ENCODE measurements at regions not wholly inside any gene's neighbourhood (a gene's known extent, or its start where the extent isn't known, plus 50 kb on each side); places are given as distances from the start of the nearest gene placed in this dataset.

GRCh38 chr14:101313268-101313667, 248.0 kb upstream of the DIO3 start:
- in situ Hi-C loops (cut with MboI): no loop called here
- Histone ChIP-seq H3K4me2 (ENCODE audit: unreplicated experiment) (no peak overlapping the region), H3K4me3 (no peak overlapping the region), H3K9ac (no peak overlapping the region), H3K79me2 (ENCODE audit: insufficient read depth) (no peaks in the 10 kb centered on the region), H3F3A (ENCODE audit: insufficient read depth) (no peaks in the 10 kb centered on the region), H4K20me1 (ENCODE audit: insufficient read depth) (no peaks in the 10 kb centered on the region), H3K9me3 (ENCODE audit: low read depth) (no peaks in the 10 kb centered on the region), H3K27me3 (replicated peaks; ENCODE audit: insufficient read depth) (no peaks in the 10 kb centered on the region; the same call in 1 of the 2 replicates), H2AFZ (no peak overlapping the region), H3K27ac (no peak overlapping the region), H3K4me1 (ENCODE audit: insufficient read depth) (no peaks in the 10 kb centered on the region), H3K36me3 (ENCODE audit: low read depth) (no peaks in the 10 kb centered on the region), H3K9me2 (ENCODE audit: insufficient read depth) (no peaks in the 10 kb centered on the region)
- WGBS, 2 experiments (ENCODE audit: low coverage in 1 of 2, low lambda C conversion rate in 2 of 2, missing lambda C conversion rate in 2 of 2): 32 to 39% methylated on average over 6 of the region's 6 CpGs
- no peak for TF ChIP-seq EZH2 (IDR thresholded peaks at IDR 0.05; ENCODE audit: insufficient read depth, poor library complexity, severe bottlenecking)
- no peak for TF ChIP-seq EZH2phosphoT487 (IDR thresholded peaks at IDR 0.05; ENCODE audit: insufficient read depth, low read depth)
- no peak for DNase-seq

DNA sequence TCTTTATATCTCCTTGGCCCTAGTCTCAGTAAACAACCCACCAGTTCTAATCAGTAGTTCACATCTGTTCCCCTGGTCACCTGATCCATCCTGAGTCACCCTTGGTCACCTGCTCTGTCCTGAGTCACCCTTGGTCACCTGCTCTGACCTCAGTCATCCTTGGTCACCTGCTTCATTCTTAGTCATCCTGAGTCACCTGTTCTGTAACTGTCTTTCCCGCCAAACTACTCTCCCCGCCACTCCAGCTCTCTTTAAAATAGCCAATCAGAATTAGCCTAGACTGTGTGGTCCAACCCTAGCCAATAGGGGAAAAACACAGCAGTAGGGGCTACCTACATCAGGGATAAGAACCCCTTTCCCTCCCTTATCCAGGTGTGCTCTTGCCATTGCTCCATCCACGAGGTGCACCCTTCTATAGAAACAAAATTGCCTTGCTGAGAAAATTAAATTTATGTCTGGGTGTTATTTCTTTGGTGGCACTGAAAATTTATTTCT, 245.4 kb upstream of the DIO3 start:
- no peak overlapping the region for H3K4me2 ChIP-seq (ENCODE audit: unreplicated experiment)
- peaks cover 5% of the 10 kb centered on the region; the same call in 1 of the 2 replicates for H3K27me3 ChIP-seq (replicated peaks; ENCODE audit: insufficient read depth)
- H4K20me1 ChIP-seq (ENCODE audit: insufficient read depth): no peaks in the 10 kb centered on the region
- TF ChIP-seq EZH2phosphoT487 (IDR thresholded peaks at IDR 0.05; ENCODE audit: insufficient read depth, low read depth): no peak
- no peak for TF ChIP-seq EZH2 (IDR thresholded peaks at IDR 0.05; ENCODE audit: insufficient read depth, poor library complexity, severe bottlenecking)
- DNase-seq: no peak
- no peak overlapping the region for H3K4me3 ChIP-seq
- H3K9me2 ChIP-seq (ENCODE audit: insufficient read depth): no peaks in the 10 kb centered on the region
- H3F3A ChIP-seq (ENCODE audit: insufficient read depth): no peaks in the 10 kb centered on the region
- WGBS, 2 experiments (ENCODE audit: low coverage in 1 of 2, low lambda C conversion rate in 2 of 2, missing lambda C conversion rate in 2 of 2): 60 to 66% methylated on average over 3 of the region's 3 CpGs
- H3K27ac ChIP-seq: no peak overlapping the region
- H3K36me3 ChIP-seq (ENCODE audit: low read depth): no peaks in the 10 kb centered on the region
- H3K9me3 ChIP-seq (ENCODE audit: low read depth): no peaks in the 10 kb centered on the region
- no peak overlapping the region for H2AFZ ChIP-seq
- H3K4me1 ChIP-seq (ENCODE audit: insufficient read depth): no peaks in the 10 kb centered on the region
- in situ Hi-C loops (cut with MboI): no loop called here
- no peak overlapping the region for H3K9ac ChIP-seq
- H3K79me2 ChIP-seq (ENCODE audit: insufficient read depth): no peaks in the 10 kb centered on the region

GRCh38 chr14:101318271-101318670, 243.0 kb upstream of the DIO3 start:
- Histone ChIP-seq H3F3A (ENCODE audit: insufficient read depth) (no peaks in the 10 kb centered on the region), H3K4me1 (ENCODE audit: insufficient read depth) (no peaks in the 10 kb centered on the region), H2AFZ (no peak overlapping the region), H3K9me3 (ENCODE audit: low read depth) (no peaks in the 10 kb centered on the region), H3K4me3 (no peak overlapping the region), H3K36me3 (ENCODE audit: low read depth) (no peaks in the 10 kb centered on the region), H3K9me2 (ENCODE audit: insufficient read depth) (no peaks in the 10 kb centered on the region), H3K79me2 (ENCODE audit: insufficient read depth) (no peaks in the 10 kb centered on the region), H3K4me2 (ENCODE audit: unreplicated experiment) (no peak overlapping the region), H4K20me1 (ENCODE audit: insufficient read depth) (no peaks in the 10 kb centered on the region), H3K27me3 (replicated peaks; ENCODE audit: insufficient read depth) (peaks cover 5% of the 10 kb centered on the region; the same call in 1 of the 2 replicates), H3K27ac (no peak overlapping the region), H3K9ac (no peak overlapping the region)
- TF ChIP-seq EZH2 (IDR thresholded peaks at IDR 0.05; ENCODE audit: insufficient read depth, poor library complexity, severe bottlenecking) (no peak), EZH2phosphoT487 (IDR thresholded peaks at IDR 0.05; ENCODE audit: insufficient read depth, low read depth) (no peak)
- 51 to 54% methylated on average over 6 of the region's 6 CpGs for WGBS, 2 experiments (ENCODE audit: low coverage in 1 of 2, low lambda C conversion rate in 2 of 2, missing lambda C conversion rate in 2 of 2)
- in situ Hi-C loops (cut with MboI): no loop called here
- no peak for DNase-seq

DNA sequence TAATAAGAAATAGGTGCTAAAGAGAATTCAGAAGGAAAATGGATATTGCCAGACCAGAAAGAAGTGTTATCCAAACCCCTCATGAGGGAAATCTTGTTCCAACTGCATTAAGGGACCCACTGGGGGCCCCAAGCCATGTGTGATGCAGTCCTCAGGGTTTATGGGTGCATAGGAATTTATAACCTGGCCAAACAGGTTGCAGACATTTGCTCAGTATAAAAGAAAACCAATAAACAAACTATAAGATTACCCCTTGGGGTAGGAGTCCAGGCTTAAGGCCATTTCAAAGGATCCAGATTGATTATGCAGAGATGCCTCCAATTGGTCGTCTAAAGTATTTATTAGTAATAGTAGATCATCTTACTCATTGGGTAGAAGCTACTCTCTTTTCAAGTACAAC, 240.9 kb upstream of the DIO3 start:
- H3K9me3 ChIP-seq (ENCODE audit: low read depth): no peaks in the 10 kb centered on the region
- H3K4me2 ChIP-seq (ENCODE audit: unreplicated experiment): no peak overlapping the region
- TF ChIP-seq EZH2 (IDR thresholded peaks at IDR 0.05; ENCODE audit: insufficient read depth, poor library complexity, severe bottlenecking) (no peak), EZH2phosphoT487 (IDR thresholded peaks at IDR 0.05; ENCODE audit: insufficient read depth, low read depth) (no peak)
- H3K79me2 ChIP-seq (ENCODE audit: insufficient read depth): no peaks in the 10 kb centered on the region
- H3K9ac ChIP-seq: no peak overlapping the region
- H3K4me3 ChIP-seq: no peak overlapping the region
- H3K36me3 ChIP-seq (ENCODE audit: low read depth): no peaks in the 10 kb centered on the region
- no peak overlapping the region for H3K27ac ChIP-seq
- H3K27me3 ChIP-seq (replicated peaks; ENCODE audit: insufficient read depth): peaks cover 5% of the 10 kb centered on the region; the same call in 1 of the 2 replicates
- DNase-seq: no peak
- in situ Hi-C loops (cut with MboI): no loop called here
- no peaks in the 10 kb centered on the region for H3F3A ChIP-seq (ENCODE audit: insufficient read depth)
- no peaks in the 10 kb centered on the region for H4K20me1 ChIP-seq (ENCODE audit: insufficient read depth)
- no peaks in the 10 kb centered on the region for H3K9me2 ChIP-seq (ENCODE audit: insufficient read depth)
- WGBS, 2 experiments (ENCODE audit: low coverage in 1 of 2, low lambda C conversion rate in 2 of 2, missing lambda C conversion rate in 2 of 2): 3 to 6% methylated on average over 1 of the region's 1 CpG
- H3K4me1 ChIP-seq (ENCODE audit: insufficient read depth): no peaks in the 10 kb centered on the region
- H2AFZ ChIP-seq: no peak overlapping the region

DNA sequence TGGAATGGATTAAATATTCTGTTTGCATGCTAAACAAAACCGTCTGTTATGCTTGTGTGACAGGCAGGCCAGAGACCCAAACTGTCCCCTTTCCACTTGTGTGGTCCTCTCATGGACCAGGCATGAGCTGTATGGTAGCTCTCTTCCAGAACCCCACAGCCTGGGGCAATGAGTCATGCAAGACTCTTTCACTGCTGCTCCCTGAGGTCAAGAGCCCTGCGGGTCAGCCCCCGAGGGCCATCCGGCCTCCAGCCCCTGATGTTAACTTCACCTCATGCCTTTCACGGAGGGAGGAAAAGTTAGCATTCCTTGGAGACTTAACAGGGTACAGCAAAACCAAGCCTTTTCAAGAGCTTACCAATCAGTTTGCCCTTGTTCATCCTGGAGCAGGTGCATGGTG, 239.1 kb upstream of the DIO3 start:
- Histone ChIP-seq H3K9me3 (ENCODE audit: low read depth) (no peaks in the 10 kb centered on the region), H3F3A (ENCODE audit: insufficient read depth) (no peaks in the 10 kb centered on the region), H3K4me2 (ENCODE audit: unreplicated experiment) (no peak overlapping the region), H3K4me1 (ENCODE audit: insufficient read depth) (no peaks in the 10 kb centered on the region), H3K9ac (no peak overlapping the region), H3K9me2 (ENCODE audit: insufficient read depth) (no peaks in the 10 kb centered on the region), H3K79me2 (ENCODE audit: insufficient read depth) (no peaks in the 10 kb centered on the region), H4K20me1 (ENCODE audit: insufficient read depth) (no peaks in the 10 kb centered on the region), H3K27ac (no peak overlapping the region), H3K27me3 (replicated peaks; ENCODE audit: insufficient read depth) (peaks cover 5% of the 10 kb centered on the region; the same call in 1 of the 2 replicates), H3K4me3 (no peak overlapping the region), H2AFZ (no peak overlapping the region), H3K36me3 (ENCODE audit: low read depth) (no peaks in the 10 kb centered on the region)
- in situ Hi-C loops (cut with MboI): no loop called here
- TF ChIP-seq EZH2 (IDR thresholded peaks at IDR 0.05; ENCODE audit: insufficient read depth, poor library complexity, severe bottlenecking): no peak
- no peak for TF ChIP-seq EZH2phosphoT487 (IDR thresholded peaks at IDR 0.05; ENCODE audit: insufficient read depth, low read depth)
- DNase-seq: no peak
- 25 to 31% methylated on average over 5 of the region's 5 CpGs for WGBS, 2 experiments (ENCODE audit: low coverage in 1 of 2, low lambda C conversion rate in 2 of 2, missing lambda C conversion rate in 2 of 2)
